ENCODE measurements at regions not wholly inside any gene's neighbourhood (a gene's known extent, or its start where the extent isn't known, plus 50 kb on each side); places are given as distances from the start of the nearest gene placed in this dataset.
A peak's percentile ranks its signal among the peaks of the same experiment; 100 is the strongest.

DNA sequence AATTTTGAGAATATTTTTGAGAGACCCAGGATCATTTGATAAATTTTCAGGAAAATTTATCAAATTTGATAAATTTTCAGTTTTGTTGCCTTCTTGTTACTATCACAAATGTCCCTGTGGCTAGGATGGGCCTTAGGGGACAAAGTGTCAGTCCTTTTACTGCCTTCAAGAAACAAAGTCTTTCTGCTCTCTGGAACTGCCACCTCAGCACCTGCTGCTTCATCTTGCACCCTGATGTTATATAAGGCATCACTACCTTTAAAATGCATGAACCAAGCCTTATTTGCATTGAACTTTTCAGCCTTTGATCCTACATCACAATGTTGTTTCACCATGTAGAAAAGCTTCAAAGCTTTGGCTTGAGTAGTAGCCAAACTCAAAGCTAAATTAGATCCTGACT lies 123.0 kb upstream of the CNTLN start:
- in situ Hi-C loops (cut with MboI; ENCODE audit: low pct_unique_long_range_greater_than_20kb in 2 of 9, low sequenced_read_pairs in 9 of 9, unreplicated experiment in 9 of 9), result no loop called here
- Histone ChIP-seq H3K4me3 (no peak overlapping the region), H3K4me1 (replicated peaks in 1 of 2) (no peaks in the 10 kb centered on the region), H3K27ac (no peak overlapping the region)
- no peak for ATAC-seq (replicated peaks in 6 of 8)

DNA sequence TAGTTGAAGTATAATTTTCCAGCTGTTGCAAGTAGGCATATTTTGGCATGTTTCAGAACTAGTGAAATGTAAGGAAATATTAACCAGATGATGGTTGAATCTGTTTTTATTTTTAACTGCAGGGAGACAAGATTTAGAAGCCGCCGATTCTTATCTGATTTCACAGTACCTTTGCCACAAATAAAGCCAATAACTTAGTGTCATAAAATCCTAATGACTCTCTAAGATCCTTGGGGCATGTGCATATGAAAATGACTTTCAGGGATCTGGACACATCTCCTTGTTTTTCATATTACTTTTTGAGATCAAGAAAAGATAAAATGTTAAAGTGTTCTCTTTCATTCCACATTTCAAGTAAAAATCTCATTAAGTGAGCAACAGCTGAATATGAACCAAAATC lies 125.8 kb upstream of the CNTLN start:
- Histone ChIP-seq H3K27ac (no peak overlapping the region), H3K4me1 (replicated peaks in 1 of 2) (no peaks in the 10 kb centered on the region), H3K4me3 (no peak overlapping the region)
- in situ Hi-C loops (cut with MboI; ENCODE audit: low pct_unique_long_range_greater_than_20kb in 2 of 9, low sequenced_read_pairs in 9 of 9, unreplicated experiment in 9 of 9), result no loop called here
- 82 to 100% (median 90%) methylated on average over 2 of the region's 2 CpGs; no CpG with 5 or more reads in 3 of the 10 experiments for WGBS, 10 experiments
- ATAC-seq (replicated peaks in 6 of 8), result no peak

DNA sequence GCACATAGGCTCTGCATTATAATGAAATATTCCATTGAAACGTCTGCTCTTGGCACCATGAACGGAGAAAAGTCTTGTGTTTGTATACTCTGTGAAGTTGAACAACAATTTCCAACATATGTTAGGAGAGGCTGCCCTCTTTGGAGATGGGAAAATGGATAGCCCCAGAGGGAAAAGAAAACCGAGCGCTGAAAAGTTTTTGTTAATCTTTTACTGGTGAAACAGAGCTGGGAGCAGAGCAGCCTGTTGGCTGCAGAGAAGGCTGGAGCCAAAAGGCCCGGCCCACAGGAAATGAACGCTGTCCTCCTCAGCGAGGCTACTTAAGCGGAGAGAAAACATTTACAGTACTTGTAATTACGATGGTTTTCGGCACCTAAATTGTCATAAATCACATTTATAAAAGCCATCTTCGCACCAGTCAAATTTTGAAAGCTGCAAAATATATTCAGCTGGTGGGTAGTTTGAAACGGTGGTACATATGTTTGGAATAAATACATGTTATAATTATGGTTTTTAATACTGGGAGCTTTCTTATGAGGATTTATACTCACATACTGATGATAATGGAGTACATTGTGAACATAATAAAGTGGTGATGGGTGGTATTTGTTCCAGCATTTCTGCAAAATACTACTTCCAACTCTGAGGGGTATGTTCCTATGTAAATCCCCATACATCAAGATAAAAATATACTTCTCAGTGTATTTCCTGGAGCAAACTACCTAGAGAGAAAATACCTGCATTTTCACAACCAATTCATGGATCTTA lies 129.6 kb upstream of the CNTLN start:
- Histone ChIP-seq H3K4me1 (replicated peaks in 1 of 2) (no peaks in the 10 kb centered on the region), H3K4me3 (no peak overlapping the region), H3K27ac (no peak overlapping the region)
- WGBS, 10 experiments, result 0 to 42% (median 19%) methylated on average over 2 to 12 of the region's 12 CpGs
- in situ Hi-C loops (cut with MboI; ENCODE audit: low pct_unique_long_range_greater_than_20kb in 2 of 9, low sequenced_read_pairs in 9 of 9, unreplicated experiment in 9 of 9), result no loop called here
- peak in 5 of 8 experiments; percentile 47 to 96 (median 88) for ATAC-seq (replicated peaks in 6 of 8)

DNA sequence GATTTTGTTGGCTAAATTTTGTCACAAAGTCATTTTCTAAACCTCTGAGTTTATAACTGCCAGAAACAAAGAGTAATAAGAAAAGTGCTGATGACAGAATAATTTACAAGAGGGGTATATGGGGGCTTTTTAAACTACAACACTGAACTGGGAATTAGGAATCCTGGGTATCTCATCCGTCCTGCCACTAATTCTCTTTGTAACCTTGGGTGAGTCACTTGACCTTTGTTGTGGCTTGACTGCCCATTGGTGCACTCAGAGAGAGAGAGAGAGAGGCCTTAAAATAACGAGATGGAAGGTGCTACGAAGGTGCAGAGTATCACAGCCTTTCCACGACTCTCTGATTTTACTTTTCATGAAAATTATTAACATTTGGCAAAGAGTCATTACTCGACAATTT lies 130.3 kb upstream of the CNTLN start:
- in situ Hi-C loops (cut with MboI; ENCODE audit: low pct_unique_long_range_greater_than_20kb in 2 of 9, low sequenced_read_pairs in 9 of 9, unreplicated experiment in 9 of 9), result no loop called here
- 27 to 80% (median 50%) methylated on average over 1 to 5 of the region's 5 CpGs for WGBS, 10 experiments
- H3K4me1 ChIP-seq (replicated peaks in 1 of 2), result no peaks in the 10 kb centered on the region
- H3K27ac ChIP-seq, result no peak overlapping the region
- no peak overlapping the region for H3K4me3 ChIP-seq
- ATAC-seq (replicated peaks in 6 of 8), result no peak

DNA sequence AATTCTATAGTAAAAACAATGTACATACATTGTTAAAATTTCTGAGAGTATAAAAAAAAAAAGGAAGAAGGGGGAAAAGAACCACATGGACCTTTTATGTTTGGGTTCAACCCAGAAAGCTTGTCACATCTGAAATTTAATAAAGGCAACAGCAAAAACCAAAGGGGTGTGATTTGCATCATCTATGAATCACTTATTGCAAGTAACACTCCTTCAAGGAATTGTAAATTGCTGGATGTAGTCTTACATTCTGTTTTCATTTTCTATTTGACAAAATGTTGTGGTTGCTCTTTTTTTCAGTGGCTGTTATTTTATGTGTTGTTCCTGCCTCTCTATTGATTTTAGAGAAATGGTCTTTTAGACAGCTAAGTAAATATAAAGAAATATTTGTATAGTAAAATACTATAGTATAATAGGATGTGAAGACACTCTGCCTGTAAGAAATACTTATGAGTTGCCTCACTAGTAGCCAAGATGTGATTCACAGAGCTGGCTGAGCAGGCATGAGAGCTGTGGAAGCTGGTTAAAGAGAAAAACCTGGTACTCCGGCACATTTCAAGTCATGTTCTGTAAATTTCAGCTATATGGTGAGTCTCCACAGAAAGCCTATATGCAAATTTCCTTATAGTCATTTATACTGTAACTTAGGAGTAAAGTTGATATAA lies 131.1 kb upstream of the CNTLN start:
- peak in 2 of 8 experiments; percentile 60 to 65 for ATAC-seq (replicated peaks in 6 of 8)
- 0 to 100% (median 57%) methylated on average over 1 of the region's 1 CpG; no CpG with 5 or more reads in 5 of the 10 experiments for WGBS, 10 experiments
- Histone ChIP-seq H3K4me3 (no peak overlapping the region), H3K27ac (no peak overlapping the region), H3K4me1 (replicated peaks in 1 of 2) (no peaks in the 10 kb centered on the region)
- in situ Hi-C loops (cut with MboI; ENCODE audit: low pct_unique_long_range_greater_than_20kb in 2 of 9, low sequenced_read_pairs in 9 of 9, unreplicated experiment in 9 of 9), result no loop called here

DNA sequence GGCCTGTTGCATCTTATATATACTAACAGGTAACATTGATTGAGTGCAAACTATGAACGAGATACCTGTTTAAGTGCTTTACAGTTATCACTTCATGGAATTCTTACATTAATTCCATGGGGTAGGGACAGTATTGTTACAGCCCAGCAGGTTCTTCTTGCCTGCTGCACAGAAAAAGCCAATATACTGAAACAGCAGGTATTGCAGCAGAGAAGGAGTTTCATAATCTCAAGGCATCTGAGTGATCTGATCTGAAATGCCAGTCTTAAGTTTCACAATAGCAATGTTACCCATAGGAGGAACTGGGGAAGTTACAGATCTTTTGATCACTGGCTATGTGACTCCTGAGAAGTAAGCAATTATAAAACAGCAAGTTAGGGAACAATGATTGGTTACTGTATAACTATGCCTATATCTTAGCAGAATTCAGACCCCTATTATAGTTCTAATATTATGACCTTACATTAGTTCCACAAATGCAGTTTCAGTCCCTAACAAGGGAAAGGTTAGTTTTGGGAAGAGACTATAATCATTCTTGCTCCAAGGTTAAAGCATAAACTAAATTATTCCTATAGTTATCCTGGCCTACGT lies 126.5 kb upstream of the BNC2 start:
- in situ Hi-C loops (cut with MboI; ENCODE audit: low pct_unique_long_range_greater_than_20kb in 2 of 9, low sequenced_read_pairs in 9 of 9, unreplicated experiment in 9 of 9), result no loop called here
- ATAC-seq (replicated peaks in 6 of 8), result no peak
- WGBS, 10 experiments, result 65 to 100% (median 83%) methylated on average over 1 to 2 of the region's 2 CpGs; no CpG with 5 or more reads in 1 of the 10 experiments
- Histone ChIP-seq H3K4me1 (replicated peaks in 1 of 2) (no peaks in the 10 kb centered on the region), H3K4me3 (no peak overlapping the region), H3K27ac (no peak overlapping the region)

DNA sequence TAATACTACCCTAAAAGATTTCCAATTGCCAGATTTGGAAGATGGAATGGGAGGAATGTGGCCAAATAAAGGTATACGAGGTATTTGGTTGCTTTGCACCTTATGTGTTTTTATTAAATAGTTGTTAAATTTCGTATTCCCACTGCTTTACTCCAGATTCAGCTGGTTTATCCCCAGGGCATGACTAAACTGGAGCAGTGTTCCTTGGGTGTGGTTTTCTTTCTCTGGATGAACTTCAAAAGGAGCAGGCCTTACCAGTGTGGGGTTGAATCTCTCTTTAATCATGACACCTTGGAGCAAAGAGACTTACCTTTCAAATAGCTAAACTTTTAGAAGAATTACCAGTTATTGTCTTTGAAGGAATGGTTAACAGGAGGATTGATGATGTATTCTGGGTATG lies 121.7 kb upstream of the BNC2 start:
- peak in 3 of 8 experiments; percentile 81 to 97 (median 84) for ATAC-seq (replicated peaks in 6 of 8)
- no peaks in the 10 kb centered on the region for H3K4me1 ChIP-seq (replicated peaks in 1 of 2)
- H3K27ac ChIP-seq, result no peak overlapping the region
- H3K4me3 ChIP-seq, result no peak overlapping the region
- 0 to 100% (median 52%) methylated on average over 1 to 2 of the region's 2 CpGs; no CpG with 5 or more reads in 1 of the 10 experiments for WGBS, 10 experiments
- in situ Hi-C loops (cut with MboI; ENCODE audit: low pct_unique_long_range_greater_than_20kb in 2 of 9, low sequenced_read_pairs in 9 of 9, unreplicated experiment in 9 of 9), result no loop called here

DNA sequence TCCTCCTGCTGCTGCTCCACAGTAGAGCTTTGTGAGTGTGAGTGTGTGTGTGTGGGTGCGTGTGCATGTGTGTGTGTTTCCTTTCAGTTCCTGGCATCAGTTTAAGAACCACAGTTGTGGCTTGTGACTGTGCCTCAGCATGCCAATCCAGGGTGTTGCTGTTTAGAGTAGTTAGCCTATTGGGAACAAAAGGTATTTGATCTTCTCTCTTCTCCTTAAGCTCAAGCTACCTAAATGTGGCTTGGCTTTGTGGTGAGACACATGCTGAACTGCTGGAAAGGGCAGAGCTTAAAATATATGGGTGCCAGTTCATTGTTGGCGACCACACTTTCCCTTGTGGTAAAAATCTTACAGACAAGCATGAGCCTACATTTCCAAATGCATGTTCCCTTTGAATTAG lies 116.6 kb upstream of the BNC2 start:
- Histone ChIP-seq H3K4me1 (replicated peaks in 1 of 2) (peaks cover 0 to 3% of the 10 kb centered on the region in 2 donors), H3K4me3 (no peak overlapping the region), H3K27ac (no peak overlapping the region)
- WGBS, 10 experiments, result 40 to 100% (median 83%) methylated on average over 1 of the region's 2 CpGs; no CpG with 5 or more reads in 5 of the 10 experiments
- in situ Hi-C loops (cut with MboI; ENCODE audit: low pct_unique_long_range_greater_than_20kb in 2 of 9, low sequenced_read_pairs in 9 of 9, unreplicated experiment in 9 of 9), result no loop called here
- peak in 4 of 8 experiments; percentile 24 to 87 (median 82) for ATAC-seq (replicated peaks in 6 of 8)

DNA sequence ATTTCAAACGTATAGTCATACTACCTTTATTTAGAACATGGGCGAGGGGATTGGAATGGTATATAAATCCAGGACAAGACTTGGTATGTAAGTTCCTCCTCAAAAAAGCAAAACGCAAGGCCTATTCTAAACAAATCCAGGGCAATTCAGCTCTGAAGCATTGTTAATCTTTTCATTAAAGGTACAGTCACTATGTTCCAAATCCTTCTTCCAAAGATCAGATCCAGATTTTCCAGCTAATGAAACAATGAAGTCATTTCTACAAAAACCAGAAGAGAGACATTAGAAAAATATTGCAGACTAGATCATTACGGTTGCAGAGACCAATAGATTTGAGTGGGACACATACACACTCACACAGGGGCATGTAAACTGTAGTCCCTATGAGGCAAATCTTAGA lies 116.1 kb upstream of the BNC2 start:
- in situ Hi-C loops (cut with MboI; ENCODE audit: low pct_unique_long_range_greater_than_20kb in 2 of 9, low sequenced_read_pairs in 9 of 9, unreplicated experiment in 9 of 9), result no loop called here
- ATAC-seq (replicated peaks in 6 of 8), result no peak
- H3K4me3 ChIP-seq, result no peak overlapping the region
- peaks cover 0 to 3% of the 10 kb centered on the region in 2 donors for H3K4me1 ChIP-seq (replicated peaks in 1 of 2)
- no peak overlapping the region for H3K27ac ChIP-seq
- WGBS, 10 experiments, result 23 to 100% (median 90%) methylated on average over 1 to 4 of the region's 4 CpGs; no CpG with 5 or more reads in 1 of the 10 experiments

DNA sequence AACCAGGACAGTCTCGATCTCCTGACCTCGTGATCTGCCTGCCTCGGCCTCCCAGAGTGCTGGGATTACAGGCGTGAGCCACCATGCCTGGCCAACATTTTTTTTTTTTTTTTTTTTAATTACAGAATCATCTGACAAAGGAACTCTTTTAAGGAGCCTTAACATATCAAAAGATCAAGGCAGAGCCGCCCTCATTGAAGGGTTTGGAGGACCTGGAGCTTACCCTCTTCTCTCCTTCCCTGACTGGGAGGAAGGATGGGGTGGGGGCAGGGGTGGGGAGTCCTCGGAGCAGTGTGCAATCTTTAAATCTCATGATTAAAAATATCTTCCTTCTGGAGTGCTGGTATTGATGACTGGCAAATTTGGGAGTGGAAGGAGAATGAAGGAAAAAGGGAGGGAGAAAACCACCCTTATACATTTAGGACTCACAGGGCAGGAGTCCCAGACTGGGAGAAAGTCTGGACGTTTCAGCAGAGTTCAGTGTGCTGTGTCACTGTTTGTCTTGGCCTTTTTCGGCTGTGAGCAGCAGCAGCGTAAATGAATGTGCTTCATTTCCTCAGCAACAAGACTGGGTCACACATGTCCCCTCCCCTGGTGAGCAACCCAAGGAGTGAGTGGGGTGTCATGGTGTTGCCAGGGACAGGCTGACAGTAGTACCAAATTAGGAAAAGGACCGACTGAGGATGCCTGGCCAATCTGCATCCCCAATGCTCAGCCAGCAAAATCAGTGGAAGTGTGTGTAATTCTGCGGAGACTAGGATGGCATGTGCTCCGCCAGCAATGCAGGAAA lies 115.3 kb upstream of the BNC2 start:
- H3K27ac ChIP-seq, result no peak overlapping the region
- peaks cover 0 to 3% of the 10 kb centered on the region in 2 donors for H3K4me1 ChIP-seq (replicated peaks in 1 of 2)
- in situ Hi-C loops (cut with MboI; ENCODE audit: low pct_unique_long_range_greater_than_20kb in 2 of 9, low sequenced_read_pairs in 9 of 9, unreplicated experiment in 9 of 9), result no loop called here
- no peak overlapping the region for H3K4me3 ChIP-seq
- ATAC-seq (replicated peaks in 6 of 8), result peak in 6 of 8 experiments; percentile 13 to 81 (median 54)
- 16 to 92% (median 67%) methylated on average over 3 to 6 of the region's 12 CpGs; no CpG with 5 or more reads in 3 of the 10 experiments for WGBS, 10 experiments

DNA sequence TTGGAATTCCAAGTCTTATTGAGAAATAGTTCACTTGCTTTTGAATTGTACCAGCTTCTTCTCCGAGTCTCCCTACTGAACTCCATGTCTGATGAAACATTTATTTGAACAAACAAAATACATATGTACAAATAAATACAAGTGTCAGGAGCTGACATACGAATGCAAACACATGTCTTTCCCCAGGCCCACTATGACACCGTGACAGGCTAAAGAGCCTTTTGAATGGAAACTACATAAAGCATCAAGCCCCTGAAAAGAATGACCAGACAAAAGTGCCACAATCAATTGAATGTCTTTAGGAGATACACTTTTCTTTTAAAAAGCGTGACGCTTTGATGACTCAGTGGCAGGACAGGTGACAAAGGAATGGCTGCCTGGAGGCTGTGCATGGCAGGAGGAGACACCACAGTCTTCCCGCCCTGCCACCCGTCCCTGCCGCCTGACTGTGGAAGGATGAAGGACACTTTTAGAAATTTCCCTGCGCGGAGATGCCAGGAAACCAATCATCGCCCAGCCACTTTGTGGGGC lies 112.4 kb upstream of the BNC2 start:
- in situ Hi-C loops (cut with MboI; ENCODE audit: low pct_unique_long_range_greater_than_20kb in 2 of 9, low sequenced_read_pairs in 9 of 9, unreplicated experiment in 9 of 9), result no loop called here
- Histone ChIP-seq H3K27ac (no peak overlapping the region), H3K4me1 (replicated peaks in 1 of 2) (peaks cover 0 to 3% of the 10 kb centered on the region in 2 donors), H3K4me3 (no peak overlapping the region)
- 43 to 91% (median 75%) methylated on average over 1 to 8 of the region's 11 CpGs for WGBS, 10 experiments
- ATAC-seq (replicated peaks in 6 of 8), result peak in 1 of 8 experiments; percentile 13

DNA sequence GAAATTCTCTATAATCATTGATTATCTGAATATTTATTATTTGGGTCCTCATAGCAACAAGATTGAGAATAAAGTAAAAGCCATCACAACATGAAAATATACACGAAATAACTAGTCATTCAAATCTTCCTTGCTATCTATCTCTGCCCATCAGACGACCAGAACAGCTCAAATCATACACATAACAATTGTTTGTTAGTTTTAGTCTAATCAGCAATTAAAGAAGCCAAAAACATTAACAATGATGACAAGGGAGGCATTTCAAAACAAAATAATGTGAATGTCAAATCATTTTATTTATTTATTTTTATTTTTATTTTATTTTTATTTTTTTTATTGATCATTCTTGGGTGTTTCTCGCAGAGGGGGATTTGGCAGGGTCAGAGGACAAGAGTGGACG lies 106.0 kb upstream of the BNC2 start:
- Histone ChIP-seq H3K4me3 (no peak overlapping the region), H3K27ac (no peak overlapping the region), H3K4me1 (replicated peaks in 1 of 2) (no peaks in the 10 kb centered on the region)
- in situ Hi-C loops (cut with MboI; ENCODE audit: low pct_unique_long_range_greater_than_20kb in 2 of 9, low sequenced_read_pairs in 9 of 9, unreplicated experiment in 9 of 9), result no loop called here
- 55 to 93% (median 82%) methylated on average over 1 to 4 of the region's 4 CpGs for WGBS, 10 experiments
- ATAC-seq (replicated peaks in 6 of 8), result no peak

DNA sequence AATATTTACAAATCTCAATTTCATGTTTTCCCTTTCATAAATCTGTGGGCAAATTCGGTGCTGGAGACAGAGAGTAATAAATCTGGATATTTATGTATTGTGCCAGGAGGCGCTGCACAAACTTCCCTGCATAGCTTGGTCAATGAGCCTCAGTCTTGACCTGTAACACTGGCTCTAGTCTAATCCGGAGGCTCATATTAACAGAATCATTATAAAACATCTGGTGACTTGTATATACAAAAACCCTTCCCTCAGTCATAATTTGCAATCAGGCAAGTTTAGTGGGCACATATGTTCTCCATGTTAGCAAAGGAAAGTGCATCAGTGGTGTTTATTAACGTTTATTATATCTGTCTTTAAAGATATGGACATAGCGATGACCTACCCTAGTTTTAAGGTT lies 104.0 kb upstream of the BNC2 start:
- WGBS, 10 experiments, result 0 to 93% (median 73%) methylated on average over 2 to 5 of the region's 5 CpGs
- ATAC-seq (replicated peaks in 6 of 8), result peak in 1 of 8 experiments; percentile 50
- in situ Hi-C loops (cut with MboI; ENCODE audit: low pct_unique_long_range_greater_than_20kb in 2 of 9, low sequenced_read_pairs in 9 of 9, unreplicated experiment in 9 of 9), result no loop called here

More for the DNA sequence above, 104.0 kb upstream of the BNC2 start:
- Histone ChIP-seq H3K4me1 (replicated peaks in 1 of 2) (no peaks in the 10 kb centered on the region), H3K27ac (no peak overlapping the region), H3K4me3 (no peak overlapping the region)
